AG09319 (cell line): ENCODE measurements at regions not wholly inside any gene's neighbourhood (a gene's known extent, or its start where the extent isn't known, plus 50 kb on each side); places are given as distances from the start of the nearest gene placed in this dataset.
"Not testable (repeated sequence)": the region's sequence is repeated elsewhere in the genome, so short reads cannot be mapped to it uniquely, and the experiment has no call there.

ENCODE experiments used
- DNase-seq: peaks from one replicate; pipeline ENCODE4 v3.0.0-alpha.2; 2010; ENCODE audit warnings: low read depth; ENCODE audit errors: extremely low read depth
- CTCF ChIP-seq: IDR thresholded peaks from 2 replicates; pipeline ENCODE4 v1.5.1; 2011; ENCODE audit warnings: low read depth, mild to moderate bottlenecking, inconsistent platforms, low read length, moderate library complexity

GRCh38 chr14:88961214-88961613 lies 136.8 kb downstream of the TTC8 start:
- no peak for TF ChIP-seq CTCF
- DNase-seq = no peak

- TF ChIP-seq CTCF = no peak
Measured at GRCh38 chr14:88962356-88962755, 137.9 kb downstream of the TTC8 start.

GRCh38 chr14:88967299-88967698 lies 142.8 kb downstream of the TTC8 start:
- DNase-seq = no peak
- no peak for TF ChIP-seq CTCF

More at GRCh38 chr14:88962356-88962755, 137.9 kb downstream of the TTC8 start:
- no peak for DNase-seq

- TF ChIP-seq CTCF = no peak
Measured at GRCh38 chr14:88975043-88975830, 150.8 kb downstream of the TTC8 start.

GRCh38 chr14:88975926-88976325 lies 151.5 kb downstream of the TTC8 start:
- TF ChIP-seq CTCF = no peak
- DNase-seq = no peak

More at GRCh38 chr14:88975043-88975830, 150.8 kb downstream of the TTC8 start:
- no peak for DNase-seq

GRCh38 chr14:88980907-88981306 lies 156.5 kb downstream of the TTC8 start:
- not testable (repeated sequence) for DNase-seq

- TF ChIP-seq CTCF = no peak
- DNase-seq = no peak
Measured at GRCh38 chr14:88981948-88982347, 157.5 kb downstream of the TTC8 start.

- DNase-seq = no peak
- TF ChIP-seq CTCF = no peak
Measured at GRCh38 chr14:88983755-88984154, 159.3 kb downstream of the TTC8 start.
